Ureter (tissue), 1 donor: ENCODE measurements at regions not wholly inside any gene's neighbourhood (a gene's known extent, or its start where the extent isn't known, plus 50 kb on each side); places are given as distances from the start of the nearest gene placed in this dataset.
"Not testable (repeated sequence)": the region's sequence is repeated elsewhere in the genome, so short reads cannot be mapped to it uniquely, and the experiment has no call there.

Source experiments
- DNase-seq: peaks from one replicate; pipeline ENCODE4 v3.0.0-alpha.2; 2020; ENCODE audit warnings: low spot score
- donor health status: DM: yes; HTN: yes; CAD: no.

DNA sequence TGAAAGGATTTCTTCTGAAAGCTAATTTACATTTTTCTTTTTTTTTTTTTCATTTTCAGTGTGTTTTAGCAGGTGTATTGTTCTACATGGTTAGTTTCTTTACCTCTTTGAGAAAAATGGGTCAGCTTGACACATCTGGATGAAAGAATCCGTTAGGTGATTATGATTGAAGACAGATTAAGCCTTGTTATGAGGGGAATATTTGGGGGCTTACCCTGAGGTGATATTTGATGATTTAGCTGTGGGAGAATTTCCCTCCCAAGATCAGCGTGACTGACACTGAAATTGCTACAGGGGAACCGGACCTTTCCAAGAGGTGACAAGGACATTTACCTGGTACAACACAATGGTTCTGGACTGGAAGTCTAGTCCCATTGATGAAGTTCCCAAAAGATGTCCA, 147.5 kb downstream of the NFKBIZ start:
- no peak for DNase-seq

DNA sequence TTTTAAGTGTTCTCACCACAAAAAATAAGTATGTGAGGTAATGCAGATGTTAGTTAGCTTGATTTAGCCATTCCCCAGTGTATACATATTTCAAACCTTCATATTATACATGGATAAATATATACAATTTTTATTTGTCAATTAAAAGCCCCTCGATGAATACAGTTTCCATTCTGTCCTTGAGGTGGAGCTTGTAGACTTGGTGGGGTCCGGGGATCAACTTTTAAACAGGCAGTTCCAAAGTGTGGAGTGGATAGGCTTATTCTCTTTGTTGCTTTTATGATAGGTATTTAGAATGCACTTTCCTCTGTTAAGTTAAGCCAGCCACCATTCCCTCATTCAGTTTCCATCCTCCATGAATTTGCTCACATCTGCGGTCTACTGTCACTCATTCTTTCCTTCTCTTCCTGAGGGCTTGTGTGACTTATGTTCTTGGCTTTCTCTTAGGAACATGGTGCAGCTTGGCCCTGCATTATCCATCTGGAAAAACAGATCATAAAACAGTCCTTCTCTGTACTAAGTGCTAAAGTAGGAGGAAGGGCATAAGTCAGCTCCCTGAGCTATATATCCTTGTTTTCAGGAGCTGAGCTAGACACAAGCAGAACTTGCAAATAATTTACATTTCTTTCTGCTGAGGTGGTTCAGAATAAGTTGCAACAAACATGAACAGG, 149.1 kb downstream of the NFKBIZ start:
- DNase-seq = no peak

DNA sequence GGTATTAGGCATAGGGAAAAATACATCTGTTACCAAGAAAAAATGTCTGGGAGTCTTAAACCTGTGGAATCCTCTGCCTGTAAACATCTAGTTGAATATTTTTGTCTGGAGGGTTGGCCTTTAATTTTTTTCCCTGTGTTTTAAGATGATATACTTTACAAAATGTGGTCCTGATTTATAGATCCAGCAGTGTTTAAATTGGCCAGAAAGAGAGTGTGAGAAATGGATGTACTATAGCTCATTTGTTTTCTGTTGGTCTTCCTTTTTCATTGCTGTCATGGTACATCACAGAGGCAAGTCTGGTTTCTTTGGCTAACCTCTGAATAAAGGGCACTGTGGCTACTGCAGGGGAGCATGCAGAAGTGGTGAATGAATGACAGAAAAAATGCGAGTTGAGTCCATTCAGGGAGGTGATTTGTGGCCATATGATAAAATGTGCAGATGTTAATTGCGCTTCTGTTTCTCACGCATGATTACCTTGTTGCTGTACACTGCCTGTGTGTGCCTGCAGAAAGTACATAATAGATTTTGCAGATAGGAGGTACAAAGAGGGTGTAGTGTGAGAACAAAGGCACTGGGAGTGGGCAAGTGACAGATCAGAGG, 150.0 kb downstream of the NFKBIZ start:
- no peak for DNase-seq

DNA sequence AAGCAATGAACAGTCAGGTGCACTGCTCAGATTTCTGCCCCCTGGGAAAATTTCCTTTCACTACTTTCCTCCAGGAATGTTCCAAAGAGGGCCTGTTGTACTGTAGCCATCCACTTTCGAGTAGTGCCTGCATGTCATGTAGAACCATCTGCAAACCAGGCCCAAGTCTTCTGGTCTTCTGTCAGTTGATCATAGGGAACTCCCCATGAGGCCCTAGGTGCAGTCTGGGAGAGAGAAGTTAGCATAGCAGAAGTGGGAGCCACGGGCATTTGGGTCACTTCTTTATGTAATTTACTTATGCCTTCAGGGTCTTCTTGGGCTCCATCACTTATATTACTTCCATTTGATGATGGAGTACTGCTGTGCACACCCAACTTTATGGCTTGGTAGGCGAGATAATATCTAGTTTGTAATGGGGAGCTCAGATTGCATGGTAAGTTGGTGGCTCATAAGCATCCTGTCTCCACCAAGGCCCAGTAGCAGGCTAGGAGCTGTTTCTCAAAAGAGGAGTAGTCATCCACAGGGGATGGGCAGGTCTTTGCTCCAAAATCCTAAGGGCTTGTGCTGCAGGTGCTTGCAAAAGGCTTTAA, 151.4 kb downstream of the NFKBIZ start:
- DNase-seq = no peak

DNA sequence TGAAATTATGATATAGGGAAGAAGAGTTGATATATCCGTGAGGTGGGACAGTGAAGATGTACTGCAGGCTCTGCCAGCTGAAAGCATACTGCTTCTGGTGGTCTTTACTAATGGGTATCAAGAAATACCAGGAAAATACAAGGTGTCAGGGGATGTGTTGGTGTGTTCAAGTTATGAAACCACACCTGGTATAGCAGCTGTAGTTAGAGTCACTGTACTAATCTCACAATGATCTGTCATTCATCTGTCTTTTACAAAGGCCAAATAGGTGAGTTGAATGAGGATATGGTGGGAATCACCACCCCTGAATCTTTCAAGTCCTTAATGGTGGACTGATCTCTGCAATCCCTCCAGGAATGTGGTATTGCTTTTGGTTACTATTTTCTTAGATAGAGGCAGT, 152.7 kb downstream of the NFKBIZ start:
- no peak for DNase-seq

DNA sequence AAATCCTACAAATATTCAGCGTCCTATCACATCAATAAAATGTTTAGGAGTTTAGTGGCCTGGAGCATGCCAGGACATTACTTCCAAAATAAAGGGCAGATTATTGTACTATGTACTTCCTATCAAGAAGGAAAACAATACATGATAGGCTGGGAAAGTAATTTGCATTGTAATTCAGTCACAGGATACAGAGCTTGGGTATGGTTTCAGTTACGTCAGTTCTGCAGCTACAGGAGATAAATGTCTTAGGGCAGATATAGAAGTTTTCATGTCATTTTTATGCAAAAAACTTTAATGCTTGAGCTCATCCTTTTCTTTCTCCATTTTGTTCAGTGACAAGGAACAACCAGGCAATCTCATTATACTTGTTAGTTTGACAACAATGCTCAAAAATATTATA, 155.2 kb downstream of the NFKBIZ start:
- no peak for DNase-seq

DNA sequence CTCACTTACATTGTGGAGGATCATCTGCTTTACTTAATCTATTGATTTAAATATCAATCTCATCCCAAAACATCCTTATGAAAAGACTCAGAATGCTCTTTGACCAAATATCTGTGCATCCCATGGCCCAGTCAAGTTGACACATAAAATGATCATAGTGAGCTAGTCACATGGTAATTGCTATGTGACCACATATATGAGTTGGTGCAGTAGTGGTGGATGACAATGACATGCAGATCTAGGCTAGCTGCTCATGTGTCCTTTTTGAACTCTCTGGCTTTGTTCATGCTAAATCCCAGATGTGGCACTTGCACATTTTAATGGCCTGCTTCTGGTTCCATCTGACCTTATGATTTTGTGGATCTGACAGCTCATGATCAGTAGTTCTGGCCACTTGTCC, 156.2 kb downstream of the NFKBIZ start:
- no peak for DNase-seq

DNA sequence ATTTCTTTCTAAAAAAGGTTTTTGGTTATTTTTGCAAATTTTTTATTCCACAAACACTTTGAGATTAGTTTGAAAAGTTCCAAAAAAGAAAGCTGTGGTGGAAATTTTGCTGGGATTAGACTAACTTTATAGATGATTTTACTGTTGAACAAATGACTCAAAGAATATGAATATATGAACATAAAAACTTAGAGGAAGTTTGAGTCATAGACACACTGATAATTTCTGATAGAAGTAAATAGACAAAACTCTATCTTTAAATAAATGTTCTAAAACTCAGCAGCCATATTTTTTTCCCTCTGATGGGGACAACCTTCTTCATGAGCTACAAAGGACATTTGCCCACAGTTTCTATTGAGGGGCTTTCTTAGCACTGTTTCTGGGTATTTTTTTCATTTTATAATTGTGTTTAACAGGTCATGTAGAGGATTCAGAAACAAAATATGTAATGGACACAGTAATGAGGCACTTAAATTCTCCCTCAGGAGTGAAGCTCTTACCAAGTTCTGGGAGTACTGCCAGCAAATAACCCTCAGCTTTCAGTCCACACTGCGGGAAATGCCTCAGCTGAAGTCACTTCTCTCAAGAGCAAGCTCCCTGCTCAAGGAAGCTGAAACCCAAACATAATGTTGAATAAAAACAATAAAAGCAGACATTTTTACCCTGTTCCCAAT, 157.6 kb downstream of the NFKBIZ start:
- DNase-seq = no peak

DNA sequence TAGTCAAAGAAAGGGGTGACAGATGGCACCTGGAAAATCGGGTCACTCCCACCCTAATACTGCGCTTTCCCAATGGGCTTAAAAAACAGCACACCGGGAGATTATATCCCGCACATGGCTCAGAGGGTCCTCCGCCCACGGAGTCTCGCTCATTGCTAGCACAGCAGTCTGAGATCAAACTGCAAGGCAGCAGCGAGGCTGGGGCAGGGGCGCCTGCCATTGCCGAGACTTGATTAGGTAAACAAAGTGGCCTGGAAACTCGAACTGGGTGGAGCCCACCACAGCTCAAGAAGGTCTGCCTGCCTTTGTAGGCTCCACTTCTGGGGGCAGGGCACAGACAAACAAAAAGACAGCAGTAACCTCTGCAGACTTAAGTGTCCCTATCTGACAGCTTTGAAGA, 159.1 kb downstream of the NFKBIZ start:
- DNase-seq = not testable (repeated sequence)

DNA sequence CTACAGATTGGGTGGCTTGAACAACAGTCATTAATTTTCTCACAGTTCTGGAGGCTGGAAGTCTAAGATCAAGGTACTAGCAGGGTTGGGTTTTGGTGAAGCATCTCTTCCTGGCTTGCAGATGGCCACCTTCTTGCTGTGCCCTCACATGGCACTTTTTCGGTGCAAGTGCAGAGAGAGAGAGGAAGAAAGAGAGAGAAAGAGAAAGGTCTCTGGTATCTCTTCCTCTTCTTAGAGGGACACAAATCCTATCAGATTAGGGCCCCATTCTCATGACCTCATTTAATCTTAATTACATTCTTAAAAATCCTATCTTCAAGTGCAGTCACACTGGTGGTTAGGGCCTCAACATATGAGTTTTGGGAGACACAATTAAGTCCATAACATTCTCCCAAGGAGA, 167.1 kb downstream of the NFKBIZ start:
- no peak for DNase-seq

DNA sequence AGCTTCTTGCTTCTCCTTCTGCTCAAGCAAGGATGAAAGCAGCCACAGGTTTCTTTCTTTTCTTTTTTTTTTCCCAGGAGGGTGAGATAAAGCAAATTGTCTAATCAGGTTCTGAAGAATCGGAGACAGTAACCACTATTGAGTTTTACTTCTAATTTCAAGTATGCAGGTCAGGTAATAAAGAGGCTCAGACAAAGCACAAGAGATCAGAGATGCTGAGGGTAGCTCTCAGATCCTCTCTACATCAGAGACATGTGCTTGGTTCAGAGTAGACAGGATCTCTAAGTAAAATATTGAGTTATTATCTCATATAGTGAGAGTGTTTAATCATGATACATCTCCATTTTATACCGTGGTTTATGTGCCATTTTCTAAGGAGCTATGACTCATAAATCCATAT, 168.5 kb downstream of the NFKBIZ start:
- no peak for DNase-seq

DNA sequence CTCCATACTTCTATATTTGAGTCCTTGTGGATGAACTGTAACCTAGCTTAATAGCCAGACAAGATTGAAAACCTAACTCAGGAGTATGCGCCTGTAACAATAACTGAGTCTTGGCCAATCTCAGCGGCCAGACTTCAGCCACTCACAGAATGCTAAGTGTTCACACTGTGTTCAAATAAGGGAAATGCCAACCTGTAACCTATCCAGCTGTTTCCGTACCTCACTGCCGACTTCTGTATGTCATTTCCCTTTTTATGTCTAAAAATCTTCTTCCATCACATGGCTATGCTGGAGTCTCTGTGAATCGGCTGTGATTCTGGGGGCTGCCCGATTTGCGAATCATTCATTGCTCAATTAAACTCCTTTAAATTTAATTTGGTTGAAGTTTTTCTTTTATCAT, 169.2 kb downstream of the NFKBIZ start:
- DNase-seq = no peak

DNA sequence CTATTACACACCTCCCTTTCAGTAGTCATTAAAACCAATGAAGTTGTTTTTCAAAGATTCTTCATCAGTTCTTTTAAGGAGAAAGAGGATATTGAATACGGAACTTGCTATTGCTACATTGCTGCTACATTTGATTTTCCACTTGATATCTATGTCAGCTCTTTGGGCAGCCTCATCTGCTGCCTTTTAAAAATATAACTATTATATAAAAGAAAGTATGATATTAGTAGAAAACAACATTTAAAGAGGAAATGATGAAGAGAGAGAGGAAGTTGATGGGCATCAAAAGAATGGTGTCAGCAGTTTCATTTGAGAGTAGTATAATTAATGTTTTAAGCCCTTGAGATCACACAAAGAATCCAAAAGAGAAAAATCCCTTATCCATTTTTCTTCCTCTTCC, 171.4 kb downstream of the NFKBIZ start:
- DNase-seq = no peak

DNA sequence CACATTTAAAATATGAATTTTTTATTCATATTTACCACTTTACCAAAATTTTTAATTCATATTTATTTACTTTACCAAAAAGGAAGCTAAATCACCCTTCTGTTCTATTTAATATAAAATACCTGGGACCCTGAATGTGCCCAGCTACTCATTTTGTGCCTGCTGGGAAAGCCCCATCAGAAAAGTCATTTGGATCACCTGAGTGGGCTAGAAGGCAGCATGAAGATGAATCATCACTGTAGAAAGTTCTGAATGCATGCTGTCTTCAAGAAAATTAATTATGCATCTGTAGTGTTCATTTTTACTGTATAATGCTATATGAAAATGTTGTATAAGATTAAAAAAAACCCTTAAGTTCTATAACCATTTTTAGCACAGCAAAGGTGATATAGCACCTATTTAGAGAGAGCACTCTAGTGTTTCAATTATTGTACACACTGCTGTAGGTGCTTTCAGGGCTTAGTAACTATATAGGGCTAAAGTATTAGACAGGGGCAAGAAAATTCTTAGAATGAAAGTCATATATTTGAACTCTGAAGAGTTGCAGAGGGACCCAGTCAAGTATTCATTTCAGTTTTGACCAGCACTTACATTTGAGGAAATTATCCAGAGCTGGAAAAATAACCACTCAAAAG, 175.1 kb downstream of the NFKBIZ start:
- no peak for DNase-seq

DNA sequence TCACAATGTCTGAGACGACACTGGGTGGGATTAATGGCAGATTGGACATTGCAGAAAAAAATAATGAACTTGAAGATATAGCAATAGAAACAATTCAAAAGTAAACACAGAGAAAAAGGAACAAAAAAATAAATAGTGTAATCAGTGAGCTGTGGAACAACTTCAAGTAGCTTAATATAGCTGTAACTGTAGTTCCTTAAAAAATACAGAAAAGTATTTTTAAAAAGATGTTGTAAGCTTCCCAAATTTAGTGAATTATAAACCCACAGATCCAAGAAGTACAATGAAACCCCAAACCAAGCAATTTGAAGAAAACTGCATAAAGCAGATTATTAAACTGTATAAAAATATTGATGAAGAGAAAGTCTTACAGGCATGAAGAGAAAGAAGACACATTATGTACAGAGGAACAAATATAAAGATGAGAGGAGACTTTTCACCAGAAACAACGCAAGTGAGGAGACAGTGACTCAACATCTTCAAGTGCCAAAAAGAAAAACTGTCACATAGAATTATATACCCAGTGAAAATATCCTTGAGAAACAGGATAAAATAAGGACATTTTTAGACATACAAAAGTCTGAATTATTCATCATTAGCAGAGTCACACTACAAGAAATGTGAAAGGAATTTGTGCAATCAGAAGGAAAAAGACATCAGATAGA, 176.4 kb downstream of the NFKBIZ start:
- DNase-seq = no peak

DNA sequence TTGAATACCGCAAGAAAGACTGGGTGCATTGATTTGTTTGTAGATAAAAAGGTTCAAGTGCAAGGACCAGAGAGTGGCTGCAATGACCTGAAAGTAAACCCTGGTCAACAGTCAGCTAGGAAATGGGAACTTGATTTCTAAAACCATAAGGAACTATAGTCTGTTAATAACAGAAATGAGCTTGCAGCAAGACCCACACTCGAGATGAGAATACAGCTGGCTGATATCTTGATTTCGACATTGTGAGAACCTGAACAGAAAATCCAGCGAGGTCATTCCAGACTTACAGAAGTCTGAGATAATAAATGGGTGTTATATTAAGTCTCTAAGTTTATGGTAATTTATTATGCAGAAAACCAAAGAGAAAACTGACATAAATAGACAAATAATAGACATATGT, 177.3 kb downstream of the NFKBIZ start:
- DNase-seq = no peak

DNA sequence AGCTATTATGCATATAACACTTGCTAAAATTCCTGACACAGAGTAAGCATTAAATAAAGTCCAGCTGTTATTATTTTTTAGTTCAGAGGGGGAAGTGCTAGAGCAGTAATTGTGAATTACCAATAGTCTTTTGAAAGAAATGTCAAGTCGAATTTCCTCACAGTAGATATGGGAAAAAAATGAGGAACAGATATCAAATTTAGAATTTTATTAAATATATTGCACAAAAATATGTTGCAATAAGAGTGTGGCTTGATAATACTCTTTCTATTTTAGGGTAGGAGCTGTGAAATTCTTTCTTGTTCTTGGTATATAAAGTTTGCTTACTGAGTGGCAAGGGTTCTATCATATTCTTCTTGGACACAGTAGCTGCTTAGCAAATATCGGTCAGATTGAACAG, 181.3 kb downstream of the NFKBIZ start:
- no peak for DNase-seq

DNA sequence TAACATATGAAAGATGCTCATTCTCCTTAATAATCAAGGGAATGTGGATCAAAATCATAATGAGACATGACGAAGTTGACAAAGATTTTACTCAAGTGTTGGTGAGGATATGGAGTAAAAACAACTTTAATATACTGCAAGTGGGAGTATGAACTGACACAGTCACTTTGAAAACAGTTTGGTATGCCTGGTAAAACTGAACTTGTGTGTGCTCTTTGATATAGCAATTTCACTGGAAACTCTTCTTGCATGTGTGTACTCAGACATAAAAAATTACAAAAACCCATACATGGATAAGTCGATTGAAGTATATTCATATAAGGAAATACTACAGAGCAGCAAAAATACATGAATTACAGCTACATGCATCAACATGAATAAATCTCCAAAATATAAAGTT, 182.5 kb downstream of the NFKBIZ start:
- no peak for DNase-seq

DNA sequence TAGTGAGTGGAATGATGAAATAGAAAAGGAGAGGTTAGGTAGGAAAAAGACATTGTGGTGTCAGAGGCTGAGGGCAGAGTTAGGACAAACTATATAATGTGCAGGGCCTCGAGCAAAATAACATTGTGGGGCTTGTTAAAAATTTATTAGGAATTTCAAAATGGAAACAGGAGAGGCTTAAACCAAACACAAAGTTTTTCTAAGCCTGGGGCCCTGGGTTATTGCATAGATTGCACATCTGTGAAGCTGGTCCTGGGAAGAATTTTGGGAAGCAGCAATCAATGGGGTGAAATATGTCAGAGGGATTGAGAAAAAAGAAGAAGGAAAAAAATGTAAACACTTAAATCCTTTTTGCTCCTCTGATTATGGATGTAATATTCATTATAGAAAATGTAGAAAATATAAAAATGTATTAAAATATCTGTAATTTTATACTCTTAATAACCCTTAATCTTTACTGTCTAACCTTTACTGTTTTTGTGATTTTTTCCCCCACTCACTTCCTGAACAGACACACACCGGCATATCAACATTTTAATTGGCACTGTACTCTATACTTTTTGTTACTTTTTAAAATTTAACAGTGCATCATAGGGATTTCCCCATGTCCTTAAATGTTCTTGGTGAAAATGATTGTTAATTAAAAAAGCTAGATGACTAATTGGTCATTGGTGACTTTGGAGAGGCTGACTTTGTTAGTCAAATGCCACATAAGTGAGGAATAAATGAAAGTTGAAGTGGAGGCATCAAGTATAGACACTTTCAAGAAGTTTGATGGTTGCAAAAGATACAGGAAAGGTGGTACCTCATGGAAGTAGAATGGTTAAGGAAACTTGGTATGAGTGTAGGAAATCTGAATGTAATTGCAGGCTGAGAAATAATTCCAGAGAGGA, 183.4 kb downstream of the NFKBIZ start:
- no peak for DNase-seq

DNA sequence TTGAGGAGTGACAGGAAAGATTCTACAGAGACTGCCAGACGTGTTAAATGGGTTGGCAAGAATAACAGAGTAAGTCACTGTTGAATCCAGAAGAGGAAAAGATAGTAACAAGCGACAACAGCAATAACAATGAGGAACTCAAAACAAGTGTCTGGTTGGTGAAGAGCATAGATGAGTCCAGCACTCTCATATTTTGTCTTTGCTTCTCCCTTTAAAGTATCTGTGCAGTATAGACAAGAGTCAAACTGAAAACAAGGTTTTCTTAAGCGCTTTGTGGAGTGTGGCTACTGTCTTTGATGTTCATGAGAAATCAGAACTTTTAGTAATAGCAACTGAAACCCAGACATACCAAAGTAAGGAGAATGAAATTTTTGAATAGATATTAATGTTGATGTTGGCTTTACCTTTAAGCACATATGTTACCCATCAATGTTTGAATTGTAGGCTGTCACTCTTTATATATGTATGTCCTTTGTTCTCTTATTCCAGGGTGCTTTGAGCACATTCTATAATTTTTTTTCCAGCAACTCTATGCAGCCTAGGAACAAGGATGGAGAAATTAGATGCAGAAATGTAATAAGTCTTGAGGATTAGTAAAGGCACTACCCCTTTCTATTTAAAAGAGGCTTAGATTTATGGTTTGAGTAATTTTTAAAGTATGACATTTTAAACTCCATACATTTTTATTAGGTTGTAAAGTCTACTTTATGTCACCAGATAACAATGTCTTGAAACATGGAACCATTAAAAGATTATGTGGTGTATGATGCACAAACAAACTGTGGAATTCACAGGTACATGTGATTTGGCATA, 185.5 kb downstream of the NFKBIZ start:
- no peak for DNase-seq
